ENCODE measurements at regions not wholly inside any gene's neighbourhood (a gene's known extent, or its start where the extent isn't known, plus 50 kb on each side); places are given as distances from the start of the nearest gene placed in this dataset.

GRCh38 chr6:44062771-44063560 lies 64.3 kb downstream of the MRPL14 start:
- peaks cover 5% of the 10 kb centered on the region for H3K27me3 Mint-ChIP-seq
- peaks cover 2% of the 10 kb centered on the region for H3K9me3 Mint-ChIP-seq
- H3K36me3 Mint-ChIP-seq (ENCODE audit: low read depth) = no peaks in the 10 kb centered on the region
- H3K27ac Mint-ChIP-seq = no peak overlapping the region
- ChIA-PET CTCF (interaction anchor here (0.6 to 2.1 kb wide), 12 partner anchors 8 to 290 kb away, joined by 3 to 8 read pairs (median 4); no protein-coding TSS in a partner anchor), POLR2A (no interaction called here)
- peaks cover 9% of the 10 kb centered on the region for H3K4me1 Mint-ChIP-seq
- DNase-seq = peak; percentile 47
- no peak overlapping the region for H3K4me3 Mint-ChIP-seq

DNA sequence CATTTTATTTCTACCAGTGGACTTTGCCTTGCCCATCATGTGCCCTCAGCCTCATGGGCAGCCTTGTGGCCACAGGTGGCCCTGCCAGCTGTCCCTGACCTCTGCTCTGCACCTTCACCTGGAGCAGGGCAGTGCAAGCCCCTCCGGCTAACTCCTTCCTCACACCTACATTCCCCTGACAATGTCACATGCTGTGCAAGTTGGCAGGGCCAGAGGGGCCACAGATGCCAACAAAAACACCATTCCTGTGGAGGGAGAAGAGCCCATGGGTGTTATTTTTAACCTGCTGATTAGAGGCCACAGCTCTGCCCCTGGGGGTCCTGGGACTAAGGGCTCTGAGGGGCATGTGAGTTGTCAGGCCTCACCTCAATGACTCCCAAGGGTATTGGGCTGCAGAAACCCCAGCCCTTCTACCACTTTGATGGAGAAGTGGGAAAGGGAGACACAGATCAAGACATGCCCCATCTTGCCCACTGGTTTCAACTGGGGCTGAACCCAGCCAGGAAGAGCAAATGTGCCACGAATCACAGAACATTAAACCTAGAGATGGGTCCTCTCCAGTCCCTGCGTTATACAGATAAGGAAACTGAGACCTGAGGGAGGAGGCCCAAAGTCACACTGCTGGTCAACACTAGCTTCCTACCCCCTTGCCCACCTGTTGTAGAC lies 65.0 kb downstream of the MRPL14 start:
- Mint-ChIP-seq H3K4me1 (peaks cover 9% of the 10 kb centered on the region), H3K36me3 (ENCODE audit: low read depth) (no peaks in the 10 kb centered on the region), H3K27me3 (peaks cover 5% of the 10 kb centered on the region), H3K27ac (no peak overlapping the region), H3K9me3 (peaks cover 2% of the 10 kb centered on the region), H3K4me3 (no peak overlapping the region)
- DNase-seq = no peak
- POLR2A ChIA-PET = no interaction called here
- CTCF ChIA-PET = interaction anchor here (1.0 to 2.1 kb wide), 10 partner anchors 8 to 285 kb away, joined by 3 to 8 read pairs (median 5); no protein-coding TSS in a partner anchor

DNA sequence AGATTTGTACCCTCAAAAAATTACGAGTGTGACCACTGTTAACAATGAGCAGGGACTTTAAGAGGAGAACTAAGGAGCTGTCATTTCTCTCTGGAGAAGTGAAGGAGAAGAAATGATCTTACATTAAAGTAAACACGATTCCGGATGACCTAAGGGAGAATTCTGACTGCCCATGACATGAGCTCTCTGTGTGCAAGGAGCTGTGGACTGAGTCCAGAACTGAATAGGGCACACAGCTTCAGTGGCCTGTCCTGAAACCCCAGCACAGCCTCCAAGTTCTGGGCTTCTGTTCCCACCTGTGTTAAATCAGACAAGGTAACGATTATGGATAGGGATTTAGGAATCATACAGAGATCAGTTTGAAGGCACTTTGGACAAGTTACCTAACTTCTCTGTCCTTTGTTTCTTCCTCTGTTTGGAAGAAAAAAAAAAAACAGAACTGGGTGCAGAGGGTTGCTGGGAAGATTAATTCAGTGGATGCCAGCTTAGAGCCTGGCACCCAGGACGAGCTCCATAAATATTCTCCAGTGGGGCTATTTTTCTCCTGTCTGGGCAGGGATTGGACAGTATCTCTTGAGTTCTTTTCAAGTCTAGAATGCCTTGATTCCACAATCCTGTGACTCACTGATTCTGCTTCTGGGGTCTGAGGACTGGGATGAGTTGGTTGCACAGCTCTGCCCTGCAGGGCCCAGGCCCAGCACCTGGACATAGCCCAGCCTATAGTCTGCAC lies 65.7 kb downstream of the MRPL14 start:
- DNase-seq = no peak
- H3K4me1 Mint-ChIP-seq = peaks cover 9% of the 10 kb centered on the region
- peaks cover 2% of the 10 kb centered on the region for H3K9me3 Mint-ChIP-seq
- no peaks in the 10 kb centered on the region for H3K36me3 Mint-ChIP-seq (ENCODE audit: low read depth)
- H3K4me3 Mint-ChIP-seq = no peak overlapping the region
- POLR2A ChIA-PET = interaction anchor here (0.6 kb wide), 1 partner anchor 292 kb away, joined by 3 read pairs; no protein-coding TSS in a partner anchor
- CTCF ChIA-PET = interaction anchor here (0.7 to 2.0 kb wide), 6 partner anchors 8 to 288 kb away, joined by 3 to 8 read pairs (median 4); no protein-coding TSS in a partner anchor
- H3K27me3 Mint-ChIP-seq = peaks cover 5% of the 10 kb centered on the region
- peak overlapping the region; percentile 48 for H3K27ac Mint-ChIP-seq

DNA sequence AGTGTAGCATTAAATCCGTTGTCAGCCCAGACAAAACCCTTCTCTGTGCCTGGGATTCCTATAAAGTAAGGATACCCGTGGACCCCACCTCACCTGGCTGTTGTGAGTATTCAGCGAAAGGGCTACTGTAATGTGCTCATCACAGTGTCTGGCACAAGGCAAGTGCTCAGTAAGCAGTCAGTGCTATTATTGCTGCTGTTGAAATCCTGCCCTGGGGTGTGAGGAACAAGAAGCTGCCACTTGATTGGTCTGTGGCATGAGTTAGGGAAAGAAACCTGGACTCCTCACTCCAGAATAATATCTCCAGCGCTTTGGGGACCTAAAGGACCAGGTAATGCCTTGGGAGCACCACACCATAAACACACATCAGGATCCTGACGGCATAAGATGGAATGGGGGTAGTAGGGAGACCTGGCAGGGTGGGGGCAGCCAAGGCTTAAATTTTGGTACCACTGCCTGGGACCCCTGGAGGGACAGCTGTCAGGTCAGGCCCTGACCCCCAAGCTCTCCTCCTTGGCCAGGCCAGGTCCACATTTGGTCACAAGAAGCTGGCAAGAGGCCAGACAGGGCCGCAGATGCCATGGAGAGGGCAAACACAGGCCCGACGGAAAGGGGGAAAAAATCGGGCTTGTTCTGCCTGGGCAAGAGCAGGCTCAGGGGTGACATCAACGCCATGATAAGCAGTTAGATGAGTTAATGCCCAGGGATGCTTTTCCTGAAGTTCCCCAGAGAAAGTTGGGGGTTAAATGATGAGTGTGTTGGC lies 66.5 kb downstream of the MRPL14 start:
- Mint-ChIP-seq H3K27me3 (peaks cover 5% of the 10 kb centered on the region), H3K27ac (no peak overlapping the region), H3K9me3 (peaks cover 2% of the 10 kb centered on the region), H3K36me3 (ENCODE audit: low read depth) (no peaks in the 10 kb centered on the region), H3K4me1 (peaks cover 9% of the 10 kb centered on the region), H3K4me3 (no peak overlapping the region)
- no peak for DNase-seq
- CTCF ChIA-PET = interaction anchor here (0.7 to 1.6 kb wide), 5 partner anchors 7 to 287 kb away, joined by 3 to 4 read pairs (median 3); no protein-coding TSS in a partner anchor
- POLR2A ChIA-PET = no interaction called here

DNA sequence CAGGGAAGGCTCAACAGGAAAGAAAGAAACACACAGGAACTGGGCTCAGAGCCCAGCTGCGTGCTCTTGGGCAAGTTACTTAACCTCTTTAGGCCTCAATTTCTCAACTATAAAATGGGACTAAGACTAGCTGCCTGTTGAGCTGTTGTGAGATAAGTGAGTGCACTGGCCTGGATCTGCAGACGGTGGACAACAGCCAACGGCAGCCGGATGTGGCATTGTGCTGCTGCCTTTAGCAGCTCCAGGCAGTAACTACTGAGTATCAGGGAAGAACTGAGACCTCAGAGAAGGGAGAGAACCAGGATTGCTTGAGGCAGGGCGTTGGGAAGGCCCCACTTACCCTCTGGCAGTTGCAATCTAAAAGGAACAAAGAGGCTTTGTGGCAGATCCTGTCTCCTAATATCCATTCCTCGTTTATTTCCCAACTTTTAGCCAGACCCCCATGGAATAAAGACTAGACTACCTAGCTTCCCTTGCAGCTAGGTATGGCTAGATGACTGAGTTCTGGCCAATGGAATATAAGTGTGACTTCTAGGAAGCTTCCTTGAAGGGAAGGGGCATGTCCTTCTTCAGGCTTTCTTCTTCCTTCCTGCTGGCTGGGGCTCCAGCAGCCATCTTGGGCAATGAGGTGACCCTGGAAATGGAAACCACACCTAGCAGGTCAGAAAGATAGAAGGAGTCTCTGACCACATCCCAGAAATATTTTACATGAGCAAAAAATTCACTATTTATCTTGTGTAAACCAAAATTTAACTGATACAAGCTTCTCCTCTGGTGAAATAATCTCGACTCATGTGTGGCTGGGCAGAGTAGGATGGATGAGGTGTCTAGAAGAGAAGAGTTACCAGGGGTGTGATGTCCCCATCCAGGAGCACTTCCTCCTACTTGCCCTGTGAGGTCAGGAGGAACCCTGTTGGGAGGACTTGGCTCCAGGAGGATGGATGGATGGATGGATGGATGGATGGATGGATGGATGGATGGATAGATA lies 67.6 kb downstream of the MRPL14 start:
- POLR2A ChIA-PET = no interaction called here
- no peak overlapping the region for H3K4me3 Mint-ChIP-seq
- peaks cover 5% of the 10 kb centered on the region for H3K27me3 Mint-ChIP-seq

DNA sequence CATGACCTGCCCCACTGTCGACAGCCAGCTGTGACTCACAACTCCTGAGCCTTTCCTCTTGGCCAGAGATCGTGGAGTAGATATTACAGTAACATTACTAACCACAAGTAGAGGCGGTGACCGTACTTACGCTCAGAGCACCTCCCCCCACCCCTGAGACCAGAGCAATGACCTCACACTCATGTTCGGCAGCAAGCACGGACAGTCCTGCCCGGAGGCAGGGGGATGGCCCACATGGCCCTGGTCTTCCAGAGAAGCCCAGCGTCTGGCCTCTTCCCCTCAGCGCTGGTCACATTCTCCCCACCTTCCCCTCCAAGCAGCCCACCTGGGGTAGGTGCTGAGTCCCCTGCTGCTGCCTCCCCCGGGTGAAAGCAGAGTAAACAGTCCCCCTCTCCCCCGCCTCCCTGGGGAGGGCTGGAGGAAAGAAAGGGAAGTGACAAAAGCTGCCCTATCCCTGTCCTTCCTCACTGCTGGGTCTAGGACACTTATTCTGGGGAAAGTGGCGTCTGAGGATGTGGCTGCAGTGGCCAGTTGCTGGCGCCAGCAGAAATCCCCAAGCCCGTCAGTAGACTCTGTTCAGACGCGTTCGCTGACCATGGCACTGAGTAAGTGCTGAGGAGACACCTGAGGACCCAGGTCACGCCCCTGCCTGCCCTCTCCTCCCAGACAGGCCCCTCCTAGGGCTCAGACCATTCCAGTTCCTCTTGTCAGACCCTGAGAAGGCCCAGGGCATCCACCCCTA lies 68.5 kb downstream of the MRPL14 start:
- Mint-ChIP-seq H3K9me3 (peaks cover 2% of the 10 kb centered on the region), H3K4me3 (no peak overlapping the region), H3K4me1 (peaks cover 9% of the 10 kb centered on the region), H3K27ac (no peak overlapping the region), H3K36me3 (ENCODE audit: low read depth) (no peaks in the 10 kb centered on the region), H3K27me3 (peaks cover 5% of the 10 kb centered on the region)
- ChIA-PET POLR2A (no interaction called here), CTCF (interaction anchor here (0.6 to 1.7 kb wide), 4 partner anchors 15 to 732 kb away, joined by 3 read pairs; no protein-coding TSS in a partner anchor)
- no peak for DNase-seq

More for the DNA sequence above, 67.6 kb downstream of the MRPL14 start:
- Mint-ChIP-seq H3K9me3 (peaks cover 2% of the 10 kb centered on the region), H3K4me1 (peaks cover 9% of the 10 kb centered on the region), H3K27ac (peak overlapping the region; percentile 36), H3K36me3 (ENCODE audit: low read depth) (no peaks in the 10 kb centered on the region)
- DNase-seq = no peak
- CTCF ChIA-PET = interaction anchor here (1.0 to 1.7 kb wide), 3 partner anchors 8 to 430 kb away, joined by 3 read pairs; no protein-coding TSS in a partner anchor

DNA sequence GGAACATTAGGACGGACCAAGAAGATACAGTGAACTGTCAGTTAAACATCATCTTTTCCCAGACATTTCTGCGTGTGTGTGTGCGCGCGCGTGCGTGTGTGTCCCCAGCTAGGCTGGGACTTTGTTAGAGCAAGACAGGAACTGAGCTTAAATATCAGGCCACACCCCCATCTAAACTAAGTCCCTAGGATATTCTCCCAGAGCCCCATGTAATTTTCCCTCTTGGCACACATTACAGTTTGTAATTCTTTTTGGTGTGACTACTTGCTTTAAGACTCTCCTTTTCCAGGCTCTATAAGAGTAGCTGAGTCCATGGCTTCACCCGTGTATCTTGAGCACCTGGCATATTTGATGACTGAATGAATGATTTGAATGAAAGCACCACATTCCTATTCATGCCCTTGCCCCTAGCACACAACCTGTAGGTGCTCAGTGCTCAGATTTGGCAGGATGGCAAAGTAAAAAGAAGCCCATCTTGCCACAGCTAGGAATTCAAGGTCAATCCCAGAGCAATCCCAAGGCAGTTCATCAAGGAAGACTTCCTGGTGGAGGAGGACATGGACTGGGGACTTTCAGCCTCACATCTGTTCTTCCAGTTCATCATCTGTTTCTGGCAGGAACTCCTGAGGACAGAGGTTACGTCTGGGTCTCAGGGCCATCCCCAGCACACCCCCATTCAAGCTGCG lies 69.2 kb downstream of the MRPL14 start:
- CTCF ChIA-PET = interaction anchor here (0.6 to 1.7 kb wide), 5 partner anchors 10 to 731 kb away, joined by 3 read pairs; no protein-coding TSS in a partner anchor
- Mint-ChIP-seq H3K27me3 (peaks cover 7% of the 10 kb centered on the region), H3K4me1 (peaks cover 9% of the 10 kb centered on the region), H3K9me3 (peaks cover 2% of the 10 kb centered on the region), H3K4me3 (no peak overlapping the region), H3K36me3 (ENCODE audit: low read depth) (no peaks in the 10 kb centered on the region), H3K27ac (no peak overlapping the region)
- POLR2A ChIA-PET = no interaction called here
- no peak for DNase-seq

GRCh38 chr6:44057238-44057930 lies 69.9 kb downstream of the MRPL14 start:
- Mint-ChIP-seq H3K4me1 (peaks cover 9% of the 10 kb centered on the region), H3K36me3 (ENCODE audit: low read depth) (no peaks in the 10 kb centered on the region), H3K27ac (no peak overlapping the region), H3K27me3 (peaks cover 7% of the 10 kb centered on the region), H3K4me3 (no peak overlapping the region), H3K9me3 (peaks cover 2% of the 10 kb centered on the region)
- DNase-seq = no peak
- ChIA-PET CTCF (interaction anchor here (0.9 to 1.6 kb wide), 3 partner anchors 11 to 272 kb away, joined by 3 read pairs; no protein-coding TSS in a partner anchor), POLR2A (no interaction called here)

DNA sequence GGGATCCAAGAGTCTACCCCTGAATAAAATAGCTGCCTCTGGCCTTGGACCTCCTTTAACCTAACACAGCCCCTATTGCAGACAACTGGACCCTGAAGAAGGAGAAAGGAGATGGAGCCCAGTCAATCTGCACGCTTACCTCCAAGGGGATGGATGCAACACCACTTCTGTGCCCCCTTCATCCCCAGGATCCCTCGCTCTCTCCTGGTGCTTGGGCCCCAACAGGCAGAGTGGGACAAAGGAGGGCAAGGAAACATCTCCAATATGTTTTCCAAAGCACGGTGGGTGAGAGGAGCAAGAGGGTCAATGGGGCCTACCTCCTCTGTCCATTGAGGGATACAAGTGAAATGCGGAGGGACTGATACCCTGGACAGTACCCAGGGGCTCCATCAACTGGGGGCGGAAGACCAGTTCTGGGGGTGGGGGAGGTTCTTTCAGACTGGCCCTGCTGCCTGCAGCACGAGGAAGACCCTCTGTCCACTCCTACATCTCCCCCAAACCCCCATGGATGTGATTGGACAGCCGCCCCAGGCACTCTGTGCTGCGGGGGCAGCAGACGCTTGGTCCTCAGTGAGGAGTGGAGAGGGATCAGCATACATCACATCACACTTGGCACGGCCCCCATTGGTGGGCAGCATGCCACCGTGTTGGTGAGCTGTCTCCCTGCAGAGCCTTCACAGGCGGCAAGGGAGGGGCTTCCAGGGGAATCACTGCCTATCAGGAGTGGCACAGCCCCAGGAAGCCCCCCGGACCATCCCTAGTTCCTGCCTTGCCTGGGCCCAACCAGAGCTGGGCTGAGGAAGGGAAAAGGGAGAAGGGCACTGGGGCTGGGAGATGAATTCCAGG lies 70.6 kb downstream of the MRPL14 start:
- CTCF ChIA-PET = interaction anchor here (1.9 kb wide), 1 partner anchor 14 kb away, joined by 4 read pairs; no protein-coding TSS in a partner anchor
- POLR2A ChIA-PET = no interaction called here
- H3K9me3 Mint-ChIP-seq = peaks cover 2% of the 10 kb centered on the region
- H3K36me3 Mint-ChIP-seq (ENCODE audit: low read depth) = no peaks in the 10 kb centered on the region
- no peak overlapping the region for H3K27ac Mint-ChIP-seq
- peaks cover 9% of the 10 kb centered on the region for H3K4me1 Mint-ChIP-seq
- H3K4me3 Mint-ChIP-seq = no peak overlapping the region
- H3K27me3 Mint-ChIP-seq = peaks cover 7% of the 10 kb centered on the region
- no peak for DNase-seq
